ENCODE measurements at regions not wholly inside any gene's neighbourhood (a gene's known extent, or its start where the extent isn't known, plus 50 kb on each side); places are given as distances from the start of the nearest gene placed in this dataset.

DNA sequence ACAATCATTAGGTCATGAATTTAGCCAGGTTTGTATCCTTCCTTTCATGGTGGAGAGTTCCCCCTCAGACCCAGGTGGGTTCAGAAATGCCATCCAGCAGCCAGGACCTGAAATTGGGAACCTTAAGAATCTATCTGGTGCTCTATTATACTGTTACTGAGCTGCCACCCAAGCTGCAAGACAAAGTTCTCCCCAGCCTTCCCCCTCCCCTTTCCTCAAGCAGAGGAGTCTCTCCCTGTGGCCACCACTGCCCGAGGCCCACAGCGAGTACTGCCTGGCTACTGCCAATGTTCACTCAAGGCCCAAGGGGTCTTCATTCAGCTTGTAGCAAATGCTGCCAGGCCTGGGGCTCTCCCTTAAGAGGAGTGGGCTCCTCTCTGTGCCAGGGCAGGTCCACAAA, 133.8 kb downstream of the TMEM38B start:
- Histone ChIP-seq H3K27ac (ENCODE audit: low read length, poor library complexity, severe bottlenecking) (no peak overlapping the region), H3K9me3 (ENCODE audit: control insufficient read depth, low read length) (no peaks in the 10 kb centered on the region), H2BK120ac (ENCODE audit: low read depth, low read length) (no peak overlapping the region), H3K4me1 (ENCODE audit: control insufficient read depth, insufficient read depth, low read depth, low read length) (peaks cover 1% of the 10 kb centered on the region), H3K4me2 (ENCODE audit: low read length, poor library complexity, severe bottlenecking) (no peak overlapping the region), H2AFZ (ENCODE audit: low read depth, low read length) (no peak overlapping the region), H4K8ac (ENCODE audit: low read length) (no peak overlapping the region), H3K27me3 (ENCODE audit: control insufficient read depth in 1 of 2, insufficient read depth in 1 of 2, low read length in 2 of 2) (no peaks in the 10 kb centered on the region), H3K4me3 (ENCODE audit: insufficient read depth in 1 of 2, low read depth in 1 of 2, low read length in 2 of 2) (no peak overlapping the region), H3K79me1 (replicated peaks; ENCODE audit: low read length, poor library complexity, severe bottlenecking) (no peaks in the 10 kb centered on the region), H3K36me3 (ENCODE audit: control insufficient read depth in 1 of 2, insufficient read depth in 2 of 2, low read depth in 1 of 2, low read length in 2 of 2) (no peaks in the 10 kb centered on the region), H3K23ac (ENCODE audit: low read length in 2 of 2) (no peak overlapping the region), H4K91ac (ENCODE audit: low read length) (no peak overlapping the region), H3K14ac (ENCODE audit: low read length in 2 of 2) (no peak overlapping the region), H2BK15ac (ENCODE audit: low read depth, poor library complexity, severe bottlenecking) (no peak overlapping the region), H2BK12ac (ENCODE audit: low read length in 2 of 2) (no peak overlapping the region), H3K9ac (ENCODE audit: low read length) (no peak overlapping the region), H3K4ac (ENCODE audit: low read depth in 1 of 2, low read length in 2 of 2) (no peak overlapping the region), H2AK5ac (ENCODE audit: low read length, severe bottlenecking) (no peak overlapping the region), H3K18ac (ENCODE audit: low read depth in 1 of 2, low read length in 2 of 2) (no peak overlapping the region), H2BK5ac (ENCODE audit: low read depth, low read length, poor library complexity, severe bottlenecking) (no peak overlapping the region)
- no peak for DNase-seq
- WGBS, result 88% methylated on average over 2 of the region's 2 CpGs

GRCh38 chr9:105828596-105829213, 134.4 kb downstream of the TMEM38B start:
- Histone ChIP-seq H3K27me3 (ENCODE audit: control insufficient read depth in 1 of 2, insufficient read depth in 1 of 2, low read length in 2 of 2) (no peaks in the 10 kb centered on the region), H2AK5ac (ENCODE audit: low read length, severe bottlenecking) (no peak overlapping the region), H3K23ac (ENCODE audit: low read length in 2 of 2) (no peak overlapping the region), H2BK15ac (ENCODE audit: low read depth, poor library complexity, severe bottlenecking) (no peak overlapping the region), H2BK12ac (ENCODE audit: low read length in 2 of 2) (no peak overlapping the region), H2AFZ (ENCODE audit: low read depth, low read length) (no peak overlapping the region), H3K4me2 (ENCODE audit: low read length, poor library complexity, severe bottlenecking) (no peak overlapping the region), H3K4me3 (ENCODE audit: insufficient read depth in 1 of 2, low read depth in 1 of 2, low read length in 2 of 2) (no peak overlapping the region), H3K36me3 (ENCODE audit: control insufficient read depth in 1 of 2, insufficient read depth in 2 of 2, low read depth in 1 of 2, low read length in 2 of 2) (no peaks in the 10 kb centered on the region), H3K27ac (ENCODE audit: low read length, poor library complexity, severe bottlenecking) (no peak overlapping the region), H2BK120ac (ENCODE audit: low read depth, low read length) (no peak overlapping the region), H3K4ac (ENCODE audit: low read depth in 1 of 2, low read length in 2 of 2) (no peak overlapping the region), H3K14ac (ENCODE audit: low read length in 2 of 2) (no peak overlapping the region), H3K9ac (ENCODE audit: low read length) (no peak overlapping the region), H2BK5ac (ENCODE audit: low read depth, low read length, poor library complexity, severe bottlenecking) (no peak overlapping the region), H3K18ac (ENCODE audit: low read depth in 1 of 2, low read length in 2 of 2) (no peak overlapping the region), H3K4me1 (ENCODE audit: control insufficient read depth, insufficient read depth, low read depth, low read length) (peaks cover 1% of the 10 kb centered on the region), H3K9me3 (ENCODE audit: control insufficient read depth, low read length) (no peaks in the 10 kb centered on the region), H4K8ac (ENCODE audit: low read length) (no peak overlapping the region), H4K91ac (ENCODE audit: low read length) (no peak overlapping the region), H3K79me1 (replicated peaks; ENCODE audit: low read length, poor library complexity, severe bottlenecking) (no peaks in the 10 kb centered on the region)
- WGBS, result 86% methylated on average over 1 of the region's 1 CpG
- DNase-seq, result no peak

GRCh38 chr9:105830461-105830860, 136.1 kb downstream of the TMEM38B start:
- Histone ChIP-seq H3K14ac (ENCODE audit: low read length in 2 of 2) (no peak overlapping the region), H2AFZ (ENCODE audit: low read depth, low read length) (no peak overlapping the region), H2BK120ac (ENCODE audit: low read depth, low read length) (no peak overlapping the region), H3K27ac (ENCODE audit: low read length, poor library complexity, severe bottlenecking) (no peak overlapping the region), H3K79me1 (replicated peaks; ENCODE audit: low read length, poor library complexity, severe bottlenecking) (no peaks in the 10 kb centered on the region), H3K23ac (ENCODE audit: low read length in 2 of 2) (no peak overlapping the region), H3K36me3 (ENCODE audit: control insufficient read depth in 1 of 2, insufficient read depth in 2 of 2, low read depth in 1 of 2, low read length in 2 of 2) (no peaks in the 10 kb centered on the region), H2BK15ac (ENCODE audit: low read depth, poor library complexity, severe bottlenecking) (no peak overlapping the region), H3K4me1 (ENCODE audit: control insufficient read depth, insufficient read depth, low read depth, low read length) (peaks cover 1% of the 10 kb centered on the region), H3K27me3 (ENCODE audit: control insufficient read depth in 1 of 2, insufficient read depth in 1 of 2, low read length in 2 of 2) (no peaks in the 10 kb centered on the region), H3K9ac (ENCODE audit: low read length) (no peak overlapping the region), H3K9me3 (ENCODE audit: control insufficient read depth, low read length) (no peaks in the 10 kb centered on the region), H4K8ac (ENCODE audit: low read length) (no peak overlapping the region), H2AK5ac (ENCODE audit: low read length, severe bottlenecking) (no peak overlapping the region), H2BK5ac (ENCODE audit: low read depth, low read length, poor library complexity, severe bottlenecking) (no peak overlapping the region), H3K4me3 (ENCODE audit: insufficient read depth in 1 of 2, low read depth in 1 of 2, low read length in 2 of 2) (no peak overlapping the region), H4K91ac (ENCODE audit: low read length) (no peak overlapping the region), H3K4me2 (ENCODE audit: low read length, poor library complexity, severe bottlenecking) (no peak overlapping the region), H3K4ac (ENCODE audit: low read depth in 1 of 2, low read length in 2 of 2) (no peak overlapping the region), H2BK12ac (ENCODE audit: low read length in 2 of 2) (no peak overlapping the region), H3K18ac (ENCODE audit: low read depth in 1 of 2, low read length in 2 of 2) (no peak overlapping the region)
- WGBS, result no CpG with 5 or more reads among the region's 1 CpG
- DNase-seq, result no peak

DNA sequence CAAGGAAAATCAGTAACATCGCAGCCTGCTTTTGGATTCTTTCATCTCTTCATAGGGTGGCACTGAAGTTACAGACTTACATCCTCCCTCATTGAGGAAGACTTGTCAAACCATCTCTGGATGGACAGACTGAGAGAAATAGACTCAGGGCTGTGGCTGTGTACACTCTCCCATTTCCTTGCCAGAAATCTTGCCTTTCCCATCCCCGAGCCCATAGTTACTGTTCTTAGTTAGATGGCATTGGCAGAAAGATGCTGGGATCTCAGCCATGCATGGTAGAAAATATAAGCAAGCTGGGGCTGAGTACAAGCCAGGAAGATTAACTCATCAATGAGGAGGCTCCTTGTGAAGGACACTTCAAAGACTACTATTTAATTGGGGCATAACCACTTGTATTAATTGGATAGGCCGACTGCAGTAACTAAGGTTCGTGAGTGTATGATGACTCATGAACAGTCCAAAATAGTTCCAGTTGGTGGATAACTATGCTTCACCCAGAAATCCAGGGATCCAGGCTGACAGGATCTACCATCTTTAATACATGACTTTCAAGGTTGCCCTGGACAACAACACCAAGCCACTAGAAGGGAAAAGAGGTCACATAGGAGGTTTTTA, 137.9 kb downstream of the TMEM38B start:
- Histone ChIP-seq H2AFZ (ENCODE audit: low read depth, low read length) (no peak overlapping the region), H3K79me1 (replicated peaks; ENCODE audit: low read length, poor library complexity, severe bottlenecking) (no peaks in the 10 kb centered on the region), H2BK5ac (ENCODE audit: low read depth, low read length, poor library complexity, severe bottlenecking) (no peak overlapping the region), H2BK12ac (ENCODE audit: low read length in 2 of 2) (no peak overlapping the region), H3K27me3 (ENCODE audit: control insufficient read depth in 1 of 2, insufficient read depth in 1 of 2, low read length in 2 of 2) (no peaks in the 10 kb centered on the region), H4K8ac (ENCODE audit: low read length) (no peak overlapping the region), H3K4me2 (ENCODE audit: low read length, poor library complexity, severe bottlenecking) (no peak overlapping the region), H2BK120ac (ENCODE audit: low read depth, low read length) (no peak overlapping the region), H3K14ac (ENCODE audit: low read length in 2 of 2) (no peak overlapping the region), H3K4me3 (ENCODE audit: insufficient read depth in 1 of 2, low read depth in 1 of 2, low read length in 2 of 2) (no peak overlapping the region), H3K23ac (ENCODE audit: low read length in 2 of 2) (no peak overlapping the region), H2BK15ac (ENCODE audit: low read depth, poor library complexity, severe bottlenecking) (no peak overlapping the region), H3K18ac (ENCODE audit: low read depth in 1 of 2, low read length in 2 of 2) (no peak overlapping the region), H3K9ac (ENCODE audit: low read length) (no peak overlapping the region), H3K36me3 (ENCODE audit: control insufficient read depth in 1 of 2, insufficient read depth in 2 of 2, low read depth in 1 of 2, low read length in 2 of 2) (no peaks in the 10 kb centered on the region), H3K4ac (ENCODE audit: low read depth in 1 of 2, low read length in 2 of 2) (no peak overlapping the region), H4K91ac (ENCODE audit: low read length) (no peak overlapping the region), H3K9me3 (ENCODE audit: control insufficient read depth, low read length) (no peaks in the 10 kb centered on the region), H3K4me1 (ENCODE audit: control insufficient read depth, insufficient read depth, low read depth, low read length) (peaks cover 4% of the 10 kb centered on the region), H2AK5ac (ENCODE audit: low read length, severe bottlenecking) (no peak overlapping the region), H3K27ac (ENCODE audit: low read length, poor library complexity, severe bottlenecking) (no peak overlapping the region)
- no peak for DNase-seq
- 65% methylated on average over 4 of the region's 4 CpGs for WGBS

All from mesenchymal stem cell (in vitro differentiated cells and primary cell).